ENCODE measurements at regions not wholly inside any gene's neighbourhood (a gene's known extent, or its start where the extent isn't known, plus 50 kb on each side); places are given as distances from the start of the nearest gene placed in this dataset.

- ChIA-PET CTCF (no interaction called here), POLR2A (no interaction called here), RAD21 (ENCODE audit: low non-redundant PET in 1 of 2, low total read pairs in 2 of 2, uncharacterized antibody in 2 of 2, unreplicated experiment in 2 of 2) (no interaction called here)
- ATAC-seq: no peak
- H3K27ac ChIP-seq (ENCODE audit: low read depth, low read length): no peak overlapping the region
- H3K9ac ChIP-seq (ENCODE audit: low read length): no peak overlapping the region
- H3K4me1 ChIP-seq (ENCODE audit: control insufficient read depth in 1 of 2, insufficient read depth in 2 of 2, low read length in 2 of 2): no peaks in the 10 kb centered on the region
- BruUV-seq (replicated peaks): no TSS peak
- H3K9me2 ChIP-seq (ENCODE audit: insufficient read depth): no peaks in the 10 kb centered on the region
- no peaks in the 10 kb centered on the region for H3K27me3 ChIP-seq (ENCODE audit: insufficient read depth, low read length)
- no peak overlapping the region for H3K4me3 ChIP-seq (replicated peaks in 1 of 2; ENCODE audit: low read depth in 1 of 2, low read length in 2 of 2)
- no peak overlapping the region for H3K4me2 ChIP-seq (ENCODE audit: low read length)
- no peaks in the 10 kb centered on the region for H3K79me2 ChIP-seq (ENCODE audit: insufficient read depth, low read length)
- H3K9me3 ChIP-seq (ENCODE audit: control insufficient read depth in 1 of 2, insufficient read depth in 1 of 2, low read depth in 1 of 2, low read length in 2 of 2): no peaks in the 10 kb centered on the region
- H2AFZ ChIP-seq (ENCODE audit: low read depth, low read length, poor library complexity, severe bottlenecking): no peak overlapping the region
- no peaks in the 10 kb centered on the region for H4K20me1 ChIP-seq (ENCODE audit: insufficient read depth)
- intact Hi-C loops (cut with micrococcal nuclease): no loop called here
- no peak for TF ChIP-seq RAD21 (IDR thresholded peaks at IDR 0.05; ENCODE audit: low read depth)
- TF ChIP-seq, protein P1, sequence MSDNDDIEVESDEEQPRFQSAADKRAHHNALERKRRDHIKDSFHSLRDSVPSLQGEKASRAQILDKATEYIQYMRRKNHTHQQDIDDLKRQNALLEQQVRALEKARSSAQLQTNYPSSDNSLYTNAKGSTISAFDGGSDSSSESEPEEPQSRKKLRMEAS (IDR thresholded peaks at IDR 0.05): no peak
- TF ChIP-seq SRF (IDR thresholded peaks at IDR 0.05; ENCODE audit: low read depth): no peak
- TF ChIP-seq ZNF274 (IDR thresholded peaks at IDR 0.05; ENCODE audit: low read depth, low read length): no peak
- no peak for TF ChIP-seq TCF7L2 (IDR thresholded peaks at IDR 0.05; ENCODE audit: borderline replicate concordance, extremely low read depth, insufficient read depth, insufficient read length)
- TF ChIP-seq JUND (IDR thresholded peaks at IDR 0.05): no peak
- TF ChIP-seq ELF1 (IDR thresholded peaks at IDR 0.05; ENCODE audit: borderline replicate concordance, low read depth): no peak
- no peak for TF ChIP-seq FOSL1 (IDR thresholded peaks at IDR 0.05; ENCODE audit: low read depth)
- no peak for TF ChIP-seq POLR2A (IDR thresholded peaks at IDR 0.05; ENCODE audit: borderline replicate concordance, extremely low read depth, insufficient read depth, insufficient read length)
- no peak for TF ChIP-seq CEBPB (IDR thresholded peaks at IDR 0.05; ENCODE audit: low read depth)
- TF ChIP-seq ZBTB33 (IDR thresholded peaks at IDR 0.05; ENCODE audit: extremely low read depth, insufficient replicate concordance, low read length): no peak
- no peak for TF ChIP-seq EGR1 (IDR thresholded peaks at IDR 0.05; ENCODE audit: low read depth)
- TF ChIP-seq REST (IDR thresholded peaks at IDR 0.05; ENCODE audit: low read depth): no peak
- TF ChIP-seq SP1 (IDR thresholded peaks at IDR 0.05; ENCODE audit: low read depth): no peak
- no peak for DNase-seq (ENCODE audit: low read depth, low spot score)
- no peaks in the 10 kb centered on the region for H3K36me3 ChIP-seq (ENCODE audit: control insufficient read depth in 1 of 2, insufficient read depth in 2 of 2, low read length in 2 of 2)
Measured at GRCh38 chr1:60818969-60819701, 263.2 kb upstream of the NFIA start.

All from HCT116 (cell line).